Activated naive CD8-positive, alpha-beta T cell (primary cell): ENCODE measurements at regions not wholly inside any gene's neighbourhood (a gene's known extent, or its start where the extent isn't known, plus 50 kb on each side); places are given as distances from the start of the nearest gene placed in this dataset.
"Not testable (repeated sequence)": the region's sequence is repeated elsewhere in the genome, so short reads cannot be mapped to it uniquely, and the experiment has no call there.

Experiments used
- H3K27ac Mint-ChIP-seq: one replicate; pipeline ENCODE4 v1.8.0; 2021; ENCODE audit warnings: mixed read lengths
- H3K27me3 Mint-ChIP-seq: one replicate; pipeline ENCODE4 v1.8.0; 2021; ENCODE audit warnings: mixed read lengths
- H3K36me3 Mint-ChIP-seq: one replicate; pipeline ENCODE4 v1.8.0; 2021; ENCODE audit warnings: mixed read lengths
- H3K4me1 Mint-ChIP-seq: one replicate; pipeline ENCODE4 v1.8.0; 2021; ENCODE audit warnings: low read depth, mixed read lengths
- H3K4me3 Mint-ChIP-seq: one replicate; pipeline ENCODE4 v1.8.0; 2021; ENCODE audit warnings: mild to moderate bottlenecking, mixed read lengths
- H3K9me3 Mint-ChIP-seq: one replicate; pipeline ENCODE4 v1.8.0; 2021; ENCODE audit warnings: low read depth, mixed read lengths

DNA sequence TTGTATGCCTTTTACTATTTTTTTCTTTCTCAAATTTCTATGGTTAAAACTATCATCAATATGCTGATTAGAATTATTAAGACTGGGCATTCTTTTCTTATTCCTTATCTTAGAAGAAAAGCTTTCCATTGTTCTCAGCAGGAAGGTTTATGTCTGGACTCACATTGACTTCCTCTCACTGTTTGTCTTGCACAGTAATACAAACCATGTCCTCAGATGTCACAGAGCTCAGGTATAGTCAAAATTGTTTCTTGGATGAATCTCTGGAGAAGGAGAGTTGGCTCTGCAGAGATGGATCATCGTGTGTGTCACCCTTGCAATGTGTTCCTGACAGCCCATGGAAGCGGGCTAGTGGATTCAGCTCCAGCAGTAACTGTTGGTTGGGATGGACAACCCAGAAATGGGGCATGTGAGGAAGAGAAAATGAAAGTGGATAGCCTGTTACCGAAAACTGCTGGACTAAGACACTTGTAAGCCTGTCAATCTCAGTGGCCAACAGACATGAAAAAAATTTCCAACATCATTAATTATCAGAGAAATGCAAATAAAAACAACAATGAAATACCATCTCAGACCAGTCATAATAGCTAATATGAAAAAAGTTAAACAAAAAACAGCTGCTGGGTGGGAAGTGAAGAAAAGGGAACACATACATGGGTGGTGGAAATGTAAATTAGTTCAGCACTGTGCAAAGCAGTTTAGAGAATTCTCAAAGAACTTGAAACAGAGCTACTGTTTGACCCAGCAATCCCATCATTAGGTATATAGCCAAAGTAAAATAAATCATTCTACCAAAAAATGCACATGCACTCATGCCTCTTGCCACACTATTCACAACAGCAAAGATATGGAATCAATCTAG lies 967.8 kb downstream of the TMEM121 start:
- no peak overlapping the region for H3K27ac Mint-ChIP-seq
- peak overlapping the region; percentile 79 for H3K4me3 Mint-ChIP-seq
- peaks cover 2% of the 10 kb centered on the region for H3K9me3 Mint-ChIP-seq
- H3K27me3 Mint-ChIP-seq = no peaks in the 10 kb centered on the region
- H3K36me3 Mint-ChIP-seq = peaks cover 2% of the 10 kb centered on the region
- peaks cover 11% of the 10 kb centered on the region for H3K4me1 Mint-ChIP-seq

DNA sequence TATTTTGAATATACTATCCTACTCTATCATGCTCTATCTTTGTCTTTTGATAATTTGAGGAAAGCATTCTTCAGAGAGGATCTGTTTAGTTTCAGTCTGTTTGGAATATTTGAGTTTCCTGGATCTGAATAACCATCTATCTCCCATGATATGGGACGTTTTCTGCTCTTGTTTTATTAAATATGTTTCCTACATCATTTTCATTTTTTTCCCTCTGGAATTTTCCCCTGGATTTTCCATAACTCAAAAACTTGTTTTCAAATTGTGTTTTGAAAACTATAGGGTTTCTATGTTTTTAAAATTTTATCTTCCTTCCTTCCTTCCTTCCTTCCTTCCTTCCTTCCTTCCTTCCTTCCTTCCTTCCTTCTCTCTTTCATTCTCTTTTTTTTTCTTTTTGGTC lies 974.2 kb downstream of the TMEM121 start:
- Mint-ChIP-seq H3K27ac (no peak overlapping the region), H3K36me3 (no peaks in the 10 kb centered on the region), H3K9me3 (no peaks in the 10 kb centered on the region)

DNA sequence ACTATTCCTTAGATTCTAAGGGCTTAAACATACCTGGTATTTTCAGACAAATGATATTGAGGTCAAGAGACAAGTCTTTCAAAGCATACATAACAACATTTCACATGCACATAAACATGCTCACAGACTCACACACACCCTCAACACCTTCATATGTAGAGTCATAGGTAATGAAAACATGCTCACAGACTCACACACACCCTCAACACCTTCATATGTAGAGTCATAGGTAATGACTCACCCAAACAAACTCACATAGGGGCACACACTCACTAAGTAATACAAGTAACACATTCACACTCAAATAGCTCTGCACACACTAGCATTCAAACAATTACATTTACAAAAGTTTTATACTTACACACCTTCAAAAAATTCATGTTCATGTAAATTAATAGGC lies 975.5 kb downstream of the TMEM121 start:
- H3K36me3 Mint-ChIP-seq = no peaks in the 10 kb centered on the region
- no peak overlapping the region for H3K27ac Mint-ChIP-seq
- no peaks in the 10 kb centered on the region for H3K27me3 Mint-ChIP-seq
- peaks cover 16% of the 10 kb centered on the region for H3K4me1 Mint-ChIP-seq
- H3K9me3 Mint-ChIP-seq = no peaks in the 10 kb centered on the region
- no peak overlapping the region for H3K4me3 Mint-ChIP-seq

More for the DNA sequence above, 974.2 kb downstream of the TMEM121 start:
- no peak overlapping the region for H3K4me3 Mint-ChIP-seq
- no peaks in the 10 kb centered on the region for H3K27me3 Mint-ChIP-seq
- peaks cover 7% of the 10 kb centered on the region for H3K4me1 Mint-ChIP-seq

- H3K27me3 Mint-ChIP-seq = no peaks in the 10 kb centered on the region
- H3K9me3 Mint-ChIP-seq = no peaks in the 10 kb centered on the region
- no peak overlapping the region for H3K4me3 Mint-ChIP-seq
- H3K27ac Mint-ChIP-seq = no peak overlapping the region
- no peaks in the 10 kb centered on the region for H3K36me3 Mint-ChIP-seq
- H3K4me1 Mint-ChIP-seq = peaks cover 50% of the 10 kb centered on the region
These were observed 979.0 kb downstream of the TMEM121 start for GRCh38 chr14:106505366-106505765.

DNA sequence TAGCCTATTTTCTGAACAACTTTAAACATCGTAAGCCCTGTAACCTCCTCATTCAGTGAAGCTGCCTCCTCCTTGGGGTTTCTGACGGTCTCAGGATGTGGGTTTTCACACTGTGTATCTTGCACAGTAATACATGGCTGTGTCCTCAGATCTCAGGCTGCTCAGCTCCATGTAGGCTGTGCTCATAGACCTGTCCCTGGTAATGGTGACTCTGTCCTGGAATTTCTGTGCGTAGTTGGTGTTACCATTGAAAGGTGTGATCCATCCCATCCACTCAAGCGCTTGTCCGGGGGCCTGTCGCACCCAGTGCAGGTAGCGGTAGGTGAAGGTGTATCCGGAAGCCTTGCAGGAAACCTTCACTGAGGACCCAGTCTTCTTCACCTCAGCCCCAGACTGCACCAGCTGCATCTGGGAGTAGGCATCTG lies 980.5 kb downstream of the TMEM121 start:
- no peaks in the 10 kb centered on the region for H3K9me3 Mint-ChIP-seq
- peaks cover 64% of the 10 kb centered on the region for H3K4me1 Mint-ChIP-seq
- peak overlapping the region; percentile 72 for H3K27ac Mint-ChIP-seq
- no peaks in the 10 kb centered on the region for H3K36me3 Mint-ChIP-seq
- H3K4me3 Mint-ChIP-seq = peak overlapping the region; percentile 67
- H3K27me3 Mint-ChIP-seq = no peaks in the 10 kb centered on the region

DNA sequence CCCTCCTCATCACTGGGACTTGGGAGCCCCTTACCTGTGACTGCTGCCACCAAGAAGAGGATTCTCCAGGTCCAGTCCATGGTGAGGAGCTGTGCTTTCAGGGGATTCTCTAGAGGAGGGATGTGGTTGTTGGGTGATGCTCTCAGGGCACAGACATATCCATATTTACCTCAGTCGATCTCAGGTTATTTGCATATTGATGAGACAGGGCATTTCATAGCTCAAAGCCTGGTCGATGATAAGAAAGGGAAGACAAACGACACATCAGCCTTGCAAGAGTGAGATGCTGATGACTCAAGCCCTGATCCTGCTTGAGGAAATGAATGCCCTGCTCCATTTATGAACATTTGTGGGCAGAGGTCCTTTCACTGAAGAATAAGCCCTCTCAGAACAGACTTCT lies 981.0 kb downstream of the TMEM121 start:
- peak overlapping the region; percentile 67 for H3K27ac Mint-ChIP-seq
- no peaks in the 10 kb centered on the region for H3K9me3 Mint-ChIP-seq
- H3K27me3 Mint-ChIP-seq = no peaks in the 10 kb centered on the region
- no peaks in the 10 kb centered on the region for H3K36me3 Mint-ChIP-seq
- H3K4me3 Mint-ChIP-seq = peak overlapping the region; percentile 67
- H3K4me1 Mint-ChIP-seq = peaks cover 68% of the 10 kb centered on the region

DNA sequence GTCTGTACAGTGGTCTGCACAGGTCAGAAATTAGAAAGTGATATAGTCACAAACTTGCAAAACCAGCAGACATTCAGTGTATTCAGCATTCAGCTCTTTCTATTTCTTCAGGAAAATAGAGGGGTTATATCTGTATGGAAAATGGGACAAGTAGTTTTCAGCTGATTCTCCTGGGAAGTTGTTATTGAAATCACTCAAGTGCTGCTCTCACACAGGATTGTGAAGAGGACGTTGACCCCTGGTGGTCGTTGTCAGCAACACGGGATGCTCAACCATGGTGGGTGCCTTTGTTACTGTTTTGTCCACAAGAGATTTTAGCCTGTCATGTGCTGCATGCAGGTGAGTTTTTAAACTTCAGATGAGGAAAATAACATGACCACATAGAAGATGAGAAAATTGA lies 981.8 kb downstream of the TMEM121 start:
- no peaks in the 10 kb centered on the region for H3K36me3 Mint-ChIP-seq
- H3K27me3 Mint-ChIP-seq = no peaks in the 10 kb centered on the region
- H3K4me3 Mint-ChIP-seq = peak overlapping the region; percentile 30
- H3K4me1 Mint-ChIP-seq = peaks cover 76% of the 10 kb centered on the region
- peak overlapping the region; percentile 61 for H3K27ac Mint-ChIP-seq
- H3K9me3 Mint-ChIP-seq = no peaks in the 10 kb centered on the region

DNA sequence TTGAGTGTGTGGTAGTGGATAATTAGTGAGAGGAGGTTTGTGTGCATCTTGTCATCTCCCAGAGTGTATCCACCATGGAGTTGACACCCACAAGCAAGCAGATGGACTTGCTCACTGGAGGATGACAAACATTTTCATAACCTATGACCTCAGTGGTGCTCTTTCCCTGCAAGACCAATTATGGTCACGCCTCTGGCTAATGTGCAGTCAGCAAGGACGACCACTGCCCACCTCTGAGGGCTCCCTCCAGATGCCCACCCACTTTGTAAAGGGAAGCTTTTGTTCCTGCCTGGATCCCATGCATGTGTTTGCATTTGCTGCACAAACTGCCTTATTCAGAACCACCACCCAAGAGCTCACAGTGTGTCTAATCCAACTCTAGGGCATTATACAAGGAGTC lies 982.8 kb downstream of the TMEM121 start:
- no peaks in the 10 kb centered on the region for H3K9me3 Mint-ChIP-seq
- H3K27me3 Mint-ChIP-seq = no peaks in the 10 kb centered on the region
- no peak overlapping the region for H3K4me3 Mint-ChIP-seq
- H3K4me1 Mint-ChIP-seq = peaks cover 78% of the 10 kb centered on the region
- no peaks in the 10 kb centered on the region for H3K36me3 Mint-ChIP-seq
- peak overlapping the region; percentile 64 for H3K27ac Mint-ChIP-seq

- peak overlapping the region; percentile 17 for H3K27ac Mint-ChIP-seq
- no peaks in the 10 kb centered on the region for H3K9me3 Mint-ChIP-seq
- no peak overlapping the region for H3K4me3 Mint-ChIP-seq
- peaks cover 78% of the 10 kb centered on the region for H3K4me1 Mint-ChIP-seq
- no peaks in the 10 kb centered on the region for H3K27me3 Mint-ChIP-seq
- no peaks in the 10 kb centered on the region for H3K36me3 Mint-ChIP-seq
These were observed 983.4 kb downstream of the TMEM121 start for GRCh38 chr14:106509807-106510206.

DNA sequence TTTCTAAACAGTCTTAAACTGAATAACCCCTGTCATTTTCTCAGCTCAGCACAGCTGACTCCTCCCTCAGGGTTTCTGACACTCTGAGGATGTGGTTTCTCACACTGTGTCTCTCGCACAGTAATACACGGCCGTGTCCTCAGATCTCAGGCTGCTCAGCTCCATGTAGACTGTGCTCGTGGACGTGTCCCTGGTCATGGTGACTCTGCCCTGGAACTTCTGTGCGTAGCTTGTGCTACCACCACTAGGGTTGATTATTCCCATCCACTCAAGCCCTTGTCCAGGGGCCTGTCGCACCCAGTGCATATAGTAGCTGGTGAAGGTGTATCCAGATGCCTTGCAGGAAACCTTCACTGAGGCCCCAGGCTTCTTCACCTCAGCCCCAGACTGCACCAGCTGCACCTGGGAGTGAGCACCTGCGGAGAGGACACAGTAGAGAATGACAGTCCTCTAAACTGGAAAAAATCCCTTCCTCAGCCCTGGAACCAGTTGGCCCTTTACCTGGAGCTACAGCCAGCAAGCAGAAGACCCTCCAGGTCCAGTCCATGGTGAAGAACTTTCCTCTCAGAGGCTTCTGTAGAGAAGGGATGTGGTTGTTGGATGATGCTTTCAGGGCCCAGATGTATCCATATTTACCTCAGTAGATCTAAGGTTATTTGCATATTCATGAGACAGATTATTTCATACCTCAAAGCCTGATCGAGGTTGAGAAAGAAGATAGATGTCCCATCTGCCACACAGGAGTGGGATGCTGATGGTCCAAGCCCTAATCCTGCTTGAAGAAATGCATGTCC lies 984.8 kb downstream of the TMEM121 start:
- Mint-ChIP-seq H3K4me3 (peak overlapping the region; percentile 30), H3K27ac (peak overlapping the region; percentile 81), H3K27me3 (no peaks in the 10 kb centered on the region), H3K36me3 (no peaks in the 10 kb centered on the region), H3K9me3 (no peaks in the 10 kb centered on the region), H3K4me1 (peaks cover 73% of the 10 kb centered on the region)

- H3K9me3 Mint-ChIP-seq = no peaks in the 10 kb centered on the region
- peak overlapping the region; percentile 81 for H3K27ac Mint-ChIP-seq
- no peaks in the 10 kb centered on the region for H3K27me3 Mint-ChIP-seq
- H3K4me1 Mint-ChIP-seq = peaks cover 67% of the 10 kb centered on the region
- no peaks in the 10 kb centered on the region for H3K36me3 Mint-ChIP-seq
- H3K4me3 Mint-ChIP-seq = no peak overlapping the region
These were observed 985.4 kb downstream of the TMEM121 start for GRCh38 chr14:106511800-106512198.

DNA sequence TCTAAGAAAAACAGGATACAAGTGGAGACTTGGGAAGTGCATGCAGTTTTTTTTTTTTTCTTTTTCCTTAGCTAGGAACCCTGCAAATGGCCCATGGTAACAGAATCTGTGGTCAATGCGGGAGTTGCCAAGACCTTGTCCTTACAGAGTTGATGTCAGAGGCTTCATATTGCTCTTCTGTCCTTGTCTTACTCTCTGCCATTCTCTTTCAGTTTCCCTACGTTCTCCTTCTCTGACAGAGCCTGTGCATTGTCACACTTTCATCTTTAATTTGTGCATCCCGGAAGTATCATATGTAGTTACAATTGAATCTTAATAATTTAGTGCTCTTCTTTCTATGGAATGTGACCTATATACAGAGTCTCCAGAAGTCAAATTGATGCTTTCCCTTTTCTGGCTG lies 986.9 kb downstream of the TMEM121 start:
- Mint-ChIP-seq H3K9me3 (no peaks in the 10 kb centered on the region), H3K27ac (peak overlapping the region; percentile 2), H3K4me1 (peaks cover 61% of the 10 kb centered on the region), H3K36me3 (no peaks in the 10 kb centered on the region), H3K4me3 (no peak overlapping the region), H3K27me3 (no peaks in the 10 kb centered on the region)

DNA sequence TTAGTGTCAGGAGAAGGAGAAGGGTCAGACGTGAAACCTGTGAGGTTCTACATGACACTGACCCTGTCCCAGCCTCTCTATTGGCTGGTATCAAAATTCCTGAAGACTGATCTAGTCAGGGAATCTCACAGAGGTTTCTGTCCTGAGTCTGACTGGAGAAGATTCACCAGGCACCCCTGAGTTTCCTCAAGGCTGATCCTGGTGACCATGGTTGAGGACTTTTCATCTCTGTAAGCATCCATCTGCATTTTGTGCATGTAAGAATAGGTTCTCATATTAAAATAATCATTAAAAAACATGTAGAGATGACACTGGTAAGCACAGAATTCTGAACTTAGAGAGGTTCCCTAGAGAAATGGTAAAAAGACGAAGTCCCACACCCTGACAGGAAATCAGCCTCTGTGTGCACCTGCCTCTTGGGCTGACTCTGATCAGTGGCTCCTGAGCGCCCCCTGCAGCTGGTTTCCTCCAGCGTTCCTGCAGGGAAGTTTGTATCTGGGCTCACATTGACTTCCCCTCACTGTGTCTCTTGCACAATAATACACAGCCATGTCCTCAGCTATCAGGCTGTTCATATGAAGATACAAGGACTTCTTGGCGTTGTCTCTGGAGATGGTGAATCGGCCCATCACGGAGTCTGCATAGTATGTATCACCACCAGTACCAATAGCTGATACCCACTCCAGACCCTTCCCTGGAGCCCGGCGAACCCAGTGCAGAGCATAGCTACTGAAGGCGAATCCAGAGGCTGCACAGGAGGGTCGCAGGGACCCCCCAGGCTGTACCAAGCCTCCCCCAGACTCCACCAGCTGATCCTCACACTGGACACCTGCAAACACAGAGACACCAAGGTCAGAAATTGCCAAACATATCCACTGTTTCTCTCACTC lies 991.9 kb downstream of the TMEM121 start:
- Mint-ChIP-seq H3K9me3 (no peaks in the 10 kb centered on the region), H3K36me3 (no peaks in the 10 kb centered on the region), H3K4me3 (no peak overlapping the region), H3K27me3 (no peaks in the 10 kb centered on the region), H3K27ac (no peak overlapping the region), H3K4me1 (peaks cover 15% of the 10 kb centered on the region)

GRCh38 chr14:106522118-106522517 lies 995.7 kb downstream of the TMEM121 start:
- H3K27ac Mint-ChIP-seq, H3K9me3 Mint-ChIP-seq, H3K27me3 Mint-ChIP-seq, H3K4me3 Mint-ChIP-seq, H3K36me3 Mint-ChIP-seq: not testable (repeated sequence)
- peaks cover 11% of the 10 kb centered on the region for H3K4me1 Mint-ChIP-seq
